H1 (cell line): ENCODE measurements at regions not wholly inside any gene's neighbourhood (a gene's known extent, or its start where the extent isn't known, plus 50 kb on each side); places are given as distances from the start of the nearest gene placed in this dataset.

Experiments used
- SAP30 ChIP-seq: fragments of 300-600 bp; sonication (generic); IDR thresholded peaks from 2 replicates; pipeline ENCODE4 v1.7.1; 2012; ENCODE audit warnings: low read length, moderate library complexity, mild to moderate bottlenecking, inconsistent platforms; ENCODE audit not compliant: insufficient read depth, insufficient replicate concordance

- TF ChIP-seq SAP30, result no peak
- TF ChIP-seq, all 59 proteins: peak for 0
Observed at GRCh38 chr6:167774881-167775280, 51.8 kb upstream of the AFDN start (continued).
